NCI-H748 treated with DMSO at 0.1 percent for 48 hours (cell line): ENCODE measurements at regions not wholly inside any gene's neighbourhood (a gene's known extent, or its start where the extent isn't known, plus 50 kb on each side); places are given as distances from the start of the nearest gene placed in this dataset.

Experiments used
- DNase-seq: peaks from one replicate; lab custom pipeline; 2025; lab: John Stamatoyannopoulos, UW

DNA sequence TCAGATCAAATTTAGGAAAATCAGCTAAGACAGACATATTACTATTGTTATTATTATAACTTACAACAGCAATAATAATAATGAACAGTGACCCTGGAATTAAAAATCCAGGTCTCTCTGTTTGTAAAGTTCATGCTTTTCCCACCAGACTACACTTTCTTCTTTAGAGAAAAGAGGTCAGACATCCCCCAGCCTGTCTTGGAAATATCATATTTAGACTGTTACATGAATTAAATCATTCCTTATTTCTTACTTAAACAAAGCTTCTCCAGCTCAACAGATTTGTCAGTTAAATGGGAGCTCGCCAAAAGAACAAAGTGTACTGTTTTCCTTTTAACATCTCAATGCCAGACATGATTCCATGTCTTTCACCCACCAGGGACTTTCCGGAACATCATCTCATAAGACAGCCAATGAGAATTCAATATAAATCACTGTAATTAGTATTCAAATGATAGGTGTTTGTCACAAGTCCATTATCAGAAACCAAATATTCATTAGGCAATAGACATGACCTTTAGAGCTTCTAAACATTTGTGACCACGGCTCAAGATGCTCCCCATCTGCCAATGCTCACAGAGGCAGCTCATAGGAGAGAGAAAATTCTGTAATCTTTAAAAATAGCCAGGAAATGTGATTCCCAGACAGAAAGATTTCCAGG, 351.9 kb downstream of the ENC1 start:
- DNase-seq, result no peak

DNA sequence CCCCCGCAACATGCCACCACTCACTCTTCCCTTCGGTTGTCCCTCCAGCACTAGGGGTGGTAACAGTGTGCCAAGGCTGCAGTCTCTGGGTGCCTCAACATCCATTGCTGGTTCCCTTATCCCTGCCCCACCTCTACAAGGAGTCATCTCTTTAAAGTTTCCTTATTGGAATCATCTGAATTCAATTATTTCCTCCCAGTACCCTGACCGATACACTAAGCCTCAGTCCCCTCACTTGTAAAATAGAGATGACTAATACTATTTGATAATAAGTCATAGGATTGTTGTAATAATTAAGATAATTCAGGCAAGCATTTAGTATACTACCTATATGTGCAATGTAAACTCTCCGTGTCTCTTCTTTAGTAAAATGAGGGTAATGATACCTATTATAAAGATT, 352.5 kb downstream of the ENC1 start:
- DNase-seq, result no peak

DNA sequence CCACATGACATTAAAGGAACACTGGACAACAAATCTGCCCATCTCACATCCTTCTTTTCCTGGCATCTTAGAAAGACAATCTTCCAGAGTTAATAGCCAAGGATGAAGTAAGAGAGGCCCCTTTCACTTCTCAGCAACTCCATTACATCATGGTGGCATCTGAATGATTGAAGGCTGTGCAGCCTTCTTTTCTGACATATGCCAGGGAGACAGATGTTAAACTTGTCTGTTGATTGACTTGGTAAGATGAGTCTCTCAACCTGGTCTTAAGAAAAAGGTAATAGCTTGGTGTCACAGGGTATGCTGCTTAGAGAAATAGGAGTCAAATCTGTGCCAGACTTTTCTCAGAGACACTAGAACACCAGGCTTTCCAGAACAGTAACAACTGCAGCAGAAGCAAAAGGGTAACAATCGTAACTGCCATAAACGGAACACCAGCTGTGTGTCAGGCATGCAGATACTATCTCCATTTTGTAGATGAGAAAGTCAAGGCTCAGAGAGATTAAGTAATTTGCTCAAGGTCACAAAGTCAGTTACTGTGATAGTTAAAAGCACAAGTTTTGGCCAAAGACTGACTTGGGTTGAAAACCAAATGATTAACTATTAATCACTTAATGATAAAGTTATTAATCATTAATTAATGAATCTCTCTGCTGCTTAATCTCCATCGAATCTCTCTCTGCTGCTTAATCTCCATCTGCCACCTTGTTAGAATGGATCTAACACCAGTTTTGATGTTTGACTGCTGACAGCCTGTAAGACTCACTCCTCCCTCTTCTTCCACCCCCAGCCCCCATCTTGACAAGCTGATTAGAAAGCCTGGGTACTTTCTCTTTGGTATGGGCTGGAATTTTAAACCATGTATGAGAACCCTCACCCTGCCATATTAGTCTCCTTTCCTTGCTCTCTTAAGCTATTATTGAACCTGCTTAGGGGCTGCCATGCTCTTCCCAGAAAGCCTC, 353.5 kb downstream of the ENC1 start:
- no peak for DNase-seq

GRCh38 chr5:74285675-74286280, 354.8 kb downstream of the ENC1 start:
- peak; percentile 19 for DNase-seq

DNA sequence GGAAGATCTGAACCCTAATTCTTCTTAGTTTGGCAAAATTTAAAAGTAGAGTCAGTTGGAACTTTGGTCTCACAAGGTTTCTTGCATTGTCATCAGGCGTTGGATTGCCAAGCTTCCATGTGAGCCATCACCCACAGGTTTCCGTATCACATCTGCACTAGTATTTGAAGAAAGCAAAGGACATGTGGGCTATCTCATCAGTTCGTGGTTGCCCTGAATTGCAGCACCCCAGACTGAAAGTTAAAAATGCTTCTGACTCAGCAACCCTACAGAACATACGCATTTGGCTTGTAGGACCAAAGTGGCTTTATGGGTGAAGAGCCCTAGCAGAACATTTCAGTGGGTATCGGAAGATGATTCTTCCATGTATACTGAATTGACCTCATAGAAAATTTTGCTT, 358.0 kb downstream of the ENC1 start:
- DNase-seq, result no peak

GRCh38 chr5:74281166-74281565, 359.4 kb downstream of the ENC1 start:
- peak; percentile 63 for DNase-seq

DNA sequence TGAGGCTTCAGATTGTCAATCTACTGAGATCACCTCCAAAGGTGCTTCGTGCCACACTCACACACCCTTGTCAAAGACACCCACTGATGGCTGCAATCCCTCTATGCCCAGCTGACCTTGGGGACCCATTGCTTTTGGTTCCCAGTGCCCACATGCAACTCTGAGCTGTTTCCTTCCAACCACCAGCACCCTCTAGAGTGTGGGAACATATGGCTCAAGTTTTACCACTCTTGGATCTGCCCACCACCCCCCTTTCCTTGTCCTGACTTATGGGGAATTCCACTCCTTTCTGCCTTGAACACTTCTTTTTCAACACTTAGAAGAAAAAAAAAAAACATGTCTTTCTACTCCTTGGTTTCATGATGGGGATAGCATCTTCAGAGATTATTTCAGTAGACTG, 360.2 kb downstream of the ENC1 start:
- no peak for DNase-seq

DNA sequence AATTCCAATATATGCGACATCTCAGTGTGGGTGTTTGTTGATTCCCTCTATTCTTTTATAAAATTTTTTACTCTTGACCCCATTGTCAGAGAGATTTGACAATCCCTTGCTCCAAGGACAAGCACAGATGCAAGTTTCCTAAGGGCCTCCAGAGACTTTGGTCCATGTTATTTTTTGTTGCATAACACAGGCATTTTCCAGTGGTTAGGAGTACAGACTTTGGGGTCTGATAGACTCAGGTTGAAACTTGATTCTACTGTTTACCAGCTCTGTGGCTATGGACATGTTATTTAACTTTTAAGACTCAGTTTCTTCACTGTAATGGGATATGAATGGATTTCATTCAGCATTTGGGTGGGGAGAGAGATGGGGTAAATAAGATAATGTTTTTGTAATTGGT, 361.3 kb downstream of the ENC1 start:
- no peak for DNase-seq

DNA sequence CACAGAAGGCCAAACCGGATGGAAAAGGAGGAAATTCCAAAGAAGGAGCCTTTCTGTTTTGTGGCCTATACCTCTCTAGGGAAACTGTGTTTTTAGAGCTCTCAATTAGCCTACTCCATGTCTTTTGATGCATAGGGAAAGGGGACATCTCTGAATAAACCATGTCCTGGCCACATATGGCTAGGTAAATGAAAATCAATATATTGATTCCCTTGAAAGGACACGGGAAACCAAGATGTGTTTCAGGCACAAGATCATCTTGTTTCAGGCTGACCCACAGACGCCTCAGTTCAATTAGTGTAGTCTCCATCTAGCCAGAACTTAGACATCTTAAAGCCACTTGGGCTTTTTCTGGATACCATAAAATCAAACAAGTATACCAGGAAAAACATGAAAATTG, 363.1 kb downstream of the ENC1 start:
- no peak for DNase-seq

DNA sequence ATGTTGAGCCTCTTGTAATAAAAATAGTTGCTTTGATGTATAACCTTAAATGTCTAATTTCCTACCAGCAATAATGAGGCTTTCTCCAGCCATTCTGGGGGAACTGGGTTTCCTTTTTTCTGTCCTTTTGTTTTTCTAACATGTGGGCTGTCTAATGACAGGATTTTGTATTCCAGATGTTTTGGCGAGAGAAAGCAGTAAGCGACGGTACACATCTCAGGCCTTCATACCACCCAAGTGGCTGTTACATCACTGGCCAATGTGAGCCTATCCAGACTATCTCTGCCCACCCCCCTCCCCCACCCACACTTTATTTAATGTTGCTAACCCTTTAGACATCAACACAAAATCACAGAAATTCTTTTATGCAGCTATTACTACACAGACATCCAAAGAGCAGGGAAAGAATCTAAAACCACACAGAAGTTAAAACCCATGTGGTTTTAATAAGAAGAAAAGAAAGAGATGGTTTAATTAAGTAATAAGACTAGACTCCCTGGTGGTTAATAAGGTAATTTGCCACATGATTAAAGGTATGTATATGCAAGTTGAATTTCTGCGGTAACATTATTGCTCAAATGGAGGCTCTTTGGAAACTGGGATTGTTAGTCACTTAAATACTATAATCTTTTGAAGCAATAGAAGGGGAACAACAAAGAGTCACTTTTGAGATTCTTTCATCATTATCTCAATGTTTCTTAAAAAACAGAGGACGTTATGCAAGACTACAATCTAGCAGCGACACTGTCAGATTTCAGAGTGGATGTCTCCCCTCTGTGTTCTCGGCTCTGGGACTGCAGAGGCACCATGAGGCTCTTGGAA, 365.1 kb downstream of the ENC1 start:
- no peak for DNase-seq

DNA sequence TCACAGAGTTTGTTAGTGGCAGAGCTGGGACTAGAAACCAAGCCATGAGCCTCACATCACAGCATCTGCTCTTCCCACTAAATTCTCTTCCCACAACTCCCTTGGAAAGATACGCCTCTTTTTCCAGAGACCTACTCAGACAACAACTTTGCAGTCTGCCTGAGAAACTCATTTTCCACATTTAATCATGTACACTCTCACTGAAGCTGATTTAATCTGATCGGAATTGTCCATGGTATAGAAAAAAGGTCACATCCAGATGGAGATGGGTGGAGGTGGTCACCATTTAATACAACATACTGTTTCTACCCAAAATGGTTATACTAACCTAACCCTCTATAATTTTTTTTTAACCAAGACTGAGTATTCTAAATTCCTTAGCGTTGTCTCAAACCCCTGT, 366.2 kb downstream of the ENC1 start:
- no peak for DNase-seq

GRCh38 chr5:74272831-74273451, 367.6 kb downstream of the ENC1 start:
- DNase-seq, result no peak

- DNase-seq, result no peak
These were observed 368.3 kb downstream of the ENC1 start for GRCh38 chr5:74272024-74272775.

DNA sequence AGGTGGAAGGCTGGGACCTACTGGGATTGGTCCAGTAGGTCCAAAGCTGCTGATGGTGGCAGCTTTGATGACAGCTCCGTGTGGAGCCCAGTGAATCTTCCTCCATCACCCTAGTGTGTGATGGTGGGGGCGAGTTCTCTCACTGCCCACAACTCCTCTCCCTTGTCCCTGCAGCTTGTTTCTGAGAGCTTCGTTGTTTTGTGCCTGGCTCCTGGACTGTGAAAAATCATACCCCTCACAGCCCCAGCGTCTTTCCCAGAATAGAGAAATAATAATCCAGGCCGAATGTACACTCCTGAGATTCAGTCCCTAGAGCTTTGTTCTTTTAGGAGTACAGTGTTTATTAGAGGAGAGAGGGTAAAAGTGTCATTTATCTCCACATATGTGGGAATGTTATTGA, 372.2 kb downstream of the ENC1 start:
- no peak for DNase-seq

DNA sequence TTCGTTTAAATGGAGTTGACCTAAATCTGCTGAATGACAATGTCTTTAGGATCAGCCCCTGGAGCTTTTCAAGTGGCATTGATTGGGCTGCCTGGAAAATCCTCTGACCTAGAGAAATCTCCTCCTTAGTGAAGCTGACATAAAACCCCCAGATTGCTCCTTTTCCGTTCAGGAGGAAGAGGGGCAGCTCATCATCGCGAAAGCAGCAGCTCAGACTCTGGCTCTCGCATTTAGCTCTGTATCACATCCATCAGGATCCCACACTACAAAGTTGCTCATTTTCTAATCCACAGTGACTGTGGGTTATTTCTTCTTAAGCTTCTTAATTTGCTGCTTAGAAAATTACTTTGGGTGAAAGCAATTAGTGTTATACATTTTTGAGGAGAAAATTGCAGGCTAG, 373.7 kb downstream of the ENC1 start:
- DNase-seq, result no peak

DNA sequence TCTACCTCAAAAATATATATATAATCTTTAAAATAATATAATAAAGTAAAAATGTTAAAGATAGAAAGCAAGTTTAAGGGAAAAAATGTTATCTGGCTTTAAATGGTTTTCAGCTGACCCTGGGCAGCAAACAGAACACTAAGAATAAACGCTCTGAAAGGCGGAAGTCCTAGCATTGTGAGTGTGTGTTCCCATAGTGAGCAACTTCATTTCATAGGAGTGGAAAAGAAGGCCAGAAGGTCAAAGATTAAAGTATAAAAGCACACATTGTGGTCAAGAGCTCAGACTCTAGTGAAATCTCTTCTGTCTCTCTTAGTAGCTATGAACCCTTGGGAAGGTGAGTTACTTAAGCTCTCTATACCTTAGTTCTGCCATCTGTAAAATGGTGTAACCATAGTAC, 374.4 kb downstream of the ENC1 start:
- DNase-seq, result no peak

- DNase-seq, result no peak
These were observed 377.9 kb downstream of the ENC1 start for GRCh38 chr5:74262544-74263207.

GRCh38 chr5:74261866-74262265, 378.7 kb downstream of the ENC1 start:
- no peak for DNase-seq

DNA sequence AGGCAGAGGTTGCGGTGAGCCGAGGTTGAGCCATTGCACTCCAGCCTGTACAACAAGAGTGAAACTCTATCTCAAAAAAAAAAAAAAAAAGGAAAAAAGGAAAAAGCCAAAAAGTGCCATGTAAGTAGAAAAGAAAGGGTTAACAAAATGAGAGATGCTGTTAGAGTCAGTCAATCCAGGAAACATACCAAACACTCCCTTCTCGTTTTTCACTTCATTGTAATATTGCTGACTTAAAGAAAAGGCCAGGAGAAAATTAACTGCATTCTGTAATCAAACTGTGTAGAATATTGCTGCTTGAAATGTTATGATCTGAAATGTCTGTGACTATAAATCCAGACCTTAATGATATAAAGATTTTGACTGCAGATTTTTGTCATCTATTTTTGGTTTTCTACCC, 379.1 kb downstream of the ENC1 start:
- DNase-seq, result no peak

DNA sequence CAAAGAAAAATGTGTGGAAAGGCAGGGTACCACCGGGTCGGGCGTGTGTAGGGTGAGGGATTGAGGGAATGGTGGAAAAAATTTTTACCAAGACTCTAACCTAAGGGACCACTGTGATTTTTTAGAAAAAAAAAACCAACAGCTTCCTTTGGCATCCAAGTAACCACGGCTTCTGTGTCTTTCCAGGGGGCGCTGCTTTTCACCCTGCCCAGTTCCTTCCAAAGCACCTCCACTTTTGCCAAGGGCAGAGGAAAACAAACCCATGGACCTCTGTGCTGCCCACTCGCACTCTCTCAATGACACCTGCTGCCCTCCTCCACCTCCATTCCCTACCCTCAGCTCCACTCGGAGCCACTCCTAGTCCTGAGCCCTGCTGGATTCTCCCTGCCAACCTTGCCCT, 381.0 kb downstream of the ENC1 start:
- no peak for DNase-seq

DNA sequence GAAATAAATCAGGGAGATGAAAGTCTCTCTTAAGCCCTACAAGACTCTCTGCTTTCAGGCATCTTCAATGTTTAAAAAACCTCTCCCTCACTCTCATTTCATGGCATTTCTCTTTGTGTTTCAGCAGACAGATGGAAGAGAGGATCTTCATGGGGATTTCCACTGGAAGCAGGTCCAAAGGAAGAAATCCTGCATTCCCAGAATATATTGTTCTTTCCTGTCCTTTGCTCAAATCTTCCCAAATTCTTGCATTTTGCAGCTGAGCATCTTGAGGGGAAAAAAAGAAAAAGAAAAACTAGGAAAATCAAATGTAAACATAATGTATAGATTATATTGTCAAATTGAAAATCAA, 382.2 kb downstream of the ENC1 start:
- DNase-seq, result no peak
